ENCODE measurements at regions not wholly inside any gene's neighbourhood (a gene's known extent, or its start where the extent isn't known, plus 50 kb on each side); places are given as distances from the start of the nearest gene placed in this dataset.

GRCh38 chr13:71323266-71323665 is 543.7 kb downstream of the DACH1 start:
- no peak for DNase-seq
- H3K27ac ChIP-seq: no peak overlapping the region
- WGBS, 2 donors: 80 to 91% methylated on average over 5 of the region's 5 CpGs
- TF ChIP-seq, protein P1, sequence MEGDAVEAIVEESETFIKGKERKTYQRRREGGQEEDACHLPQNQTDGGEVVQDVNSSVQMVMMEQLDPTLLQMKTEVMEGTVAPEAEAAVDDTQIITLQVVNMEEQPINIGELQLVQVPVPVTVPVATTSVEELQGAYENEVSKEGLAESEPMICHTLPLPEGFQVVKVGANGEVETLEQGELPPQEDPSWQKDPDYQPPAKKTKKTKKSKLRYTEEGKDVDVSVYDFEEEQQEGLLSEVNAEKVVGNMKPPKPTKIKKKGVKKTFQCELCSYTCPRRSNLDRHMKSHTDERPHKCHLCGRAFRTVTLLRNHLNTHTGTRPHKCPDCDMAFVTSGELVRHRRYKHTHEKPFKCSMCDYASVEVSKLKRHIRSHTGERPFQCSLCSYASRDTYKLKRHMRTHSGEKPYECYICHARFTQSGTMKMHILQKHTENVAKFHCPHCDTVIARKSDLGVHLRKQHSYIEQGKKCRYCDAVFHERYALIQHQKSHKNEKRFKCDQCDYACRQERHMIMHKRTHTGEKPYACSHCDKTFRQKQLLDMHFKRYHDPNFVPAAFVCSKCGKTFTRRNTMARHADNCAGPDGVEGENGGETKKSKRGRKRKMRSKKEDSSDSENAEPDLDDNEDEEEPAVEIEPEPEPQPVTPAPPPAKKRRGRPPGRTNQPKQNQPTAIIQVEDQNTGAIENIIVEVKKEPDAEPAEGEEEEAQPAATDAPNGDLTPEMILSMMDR (IDR thresholded peaks at IDR 0.05): no peak
- H3K36me3 ChIP-seq: no peaks in the 10 kb centered on the region
- H3K4me3 ChIP-seq: no peak overlapping the region
- H3K4me1 ChIP-seq: no peaks in the 10 kb centered on the region
- ATAC-seq: no peak
- H3K27me3 ChIP-seq: no peaks in the 10 kb centered on the region
- H3K9me3 ChIP-seq: no peaks in the 10 kb centered on the region
- intact Hi-C loops (cut with DNase I): no loop called here
- no peak for FAIRE-seq

DNA sequence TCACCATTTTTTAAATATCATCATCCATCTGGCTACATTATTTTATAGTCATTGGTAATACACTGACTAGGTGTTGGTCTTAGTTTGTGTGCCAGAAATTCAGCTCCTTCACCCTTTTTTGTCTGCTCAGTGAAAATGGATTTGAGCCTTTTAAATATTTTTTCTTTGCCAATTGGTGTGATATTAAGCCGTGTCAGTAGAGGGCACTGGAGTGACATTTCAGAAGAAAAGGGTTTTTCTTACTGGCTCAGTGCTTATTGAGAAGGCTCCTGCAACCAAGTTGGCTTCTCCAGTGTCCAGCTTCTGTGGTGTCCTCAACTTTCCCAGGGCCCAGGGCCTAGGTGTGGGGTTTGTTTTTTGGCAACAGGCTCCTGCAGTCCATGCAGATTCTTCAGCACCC is 546.6 kb downstream of the DACH1 start:
- DNase-seq (no peak), ATAC-seq (no peak)

GRCh38 chr13:71316792-71317363 is 550.1 kb downstream of the DACH1 start:
- no peak for FAIRE-seq
- ATAC-seq: no peak
- TF ChIP-seq, protein P1 (IDR thresholded peaks at IDR 0.05): no peak
- Histone ChIP-seq H3K27ac (no peak overlapping the region), H3K4me3 (no peak overlapping the region), H3K36me3 (no peaks in the 10 kb centered on the region), H3K4me1 (no peaks in the 10 kb centered on the region), H3K27me3 (no peaks in the 10 kb centered on the region), H3K9me3 (no peaks in the 10 kb centered on the region)
- intact Hi-C loops (cut with DNase I): no loop called here
- WGBS, 2 donors: 22 to 24% methylated on average over 3 of the region's 3 CpGs
- DNase-seq: no peak

More for the DNA sequence above, 546.6 kb downstream of the DACH1 start:
- TF ChIP-seq, protein P1 (IDR thresholded peaks at IDR 0.05): no peak
- Histone ChIP-seq H3K9me3 (no peaks in the 10 kb centered on the region), H3K4me1 (no peaks in the 10 kb centered on the region), H3K36me3 (no peaks in the 10 kb centered on the region), H3K27ac (no peak overlapping the region), H3K4me3 (no peak overlapping the region), H3K27me3 (no peaks in the 10 kb centered on the region)
- FAIRE-seq: no peak
- intact Hi-C loops (cut with DNase I): no loop called here
- 65 to 66% methylated on average over 1 of the region's 1 CpG for WGBS, 2 donors

DNA sequence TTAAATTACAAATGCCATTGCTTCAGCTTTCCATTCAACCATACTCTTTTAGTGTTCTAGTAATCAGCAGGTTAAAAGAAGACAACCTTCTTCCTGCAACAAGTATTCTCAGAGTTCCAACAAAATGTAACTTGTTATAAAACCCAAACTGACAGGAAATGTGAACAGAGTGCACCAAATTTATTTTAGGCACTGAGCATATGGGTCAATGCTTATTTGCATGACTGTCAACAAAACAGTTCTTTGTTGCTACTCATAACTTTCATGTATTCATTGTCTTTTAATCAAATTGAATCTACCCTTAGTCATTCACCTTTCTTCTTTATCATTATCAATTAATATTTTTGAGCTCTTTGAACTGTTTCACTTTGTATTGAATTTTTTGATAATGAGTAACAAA is 554.1 kb downstream of the DACH1 start:
- intact Hi-C loops (cut with DNase I): no loop called here
- no peaks in the 10 kb centered on the region for H3K9me3 ChIP-seq
- FAIRE-seq: no peak
- no peak overlapping the region for H3K27ac ChIP-seq
- no peaks in the 10 kb centered on the region for H3K36me3 ChIP-seq
- H3K27me3 ChIP-seq: no peaks in the 10 kb centered on the region
- H3K4me1 ChIP-seq: no peaks in the 10 kb centered on the region
- no peak for ATAC-seq
- TF ChIP-seq, protein P1 (IDR thresholded peaks at IDR 0.05): no peak
- DNase-seq: no peak
- no peak overlapping the region for H3K4me3 ChIP-seq

- 67 to 76% methylated on average over 4 of the region's 4 CpGs for WGBS, 2 donors
- no peak overlapping the region for H3K4me3 ChIP-seq
- no peaks in the 10 kb centered on the region for H3K27me3 ChIP-seq
- no peak for FAIRE-seq
- H3K36me3 ChIP-seq: no peaks in the 10 kb centered on the region
- H3K4me1 ChIP-seq: no peaks in the 10 kb centered on the region
- TF ChIP-seq, protein P1 (IDR thresholded peaks at IDR 0.05): no peak
- H3K9me3 ChIP-seq: no peaks in the 10 kb centered on the region
- DNase-seq: no peak
- H3K27ac ChIP-seq: no peak overlapping the region
- intact Hi-C loops (cut with DNase I): no loop called here
- no peak for ATAC-seq
Measured at GRCh38 chr13:71309905-71310304, 557.1 kb downstream of the DACH1 start.
